Right lobe of liver (tissue), 6 donors: ENCODE measurements at regions not wholly inside any gene's neighbourhood (a gene's known extent, or its start where the extent isn't known, plus 50 kb on each side); places are given as distances from the start of the nearest gene placed in this dataset.

Experiments
- ATAC-seq, 4 donors: fragments of 200-7000 bp; cut with Tn5 transposase; one replicate each; pipeline ENCODE4 v1.9.1; 2020; ENCODE audit warnings: mild to moderate bottlenecking in 4 of 4, moderate library complexity in 4 of 4
- DNase-seq, 3 donors: peaks; one replicate each; pipeline ENCODE4 v3.0.0-alpha.2; 2020
- H3K27ac ChIP-seq, 3 donors: fragments of 200-600 bp; one replicate each; pipeline ENCODE4 v1.8.0; 2022
- H3K27me3 ChIP-seq, 2 donors: fragments of 200-600 bp; one replicate each; pipeline ENCODE4 v1.8.0; 2022
- H3K36me3 ChIP-seq, 4 donors: fragments of 200-600 bp; sonication (generic) in 1 of 4; one replicate each; pipeline versions ENCODE4 v1.5.1 to v1.8.0; 2017 to 2022; ENCODE audit warnings: control low read depth in 1 of 4
- H3K4me1 ChIP-seq, 4 donors: fragments of 200-600 bp; sonication (generic) in 1 of 4; one replicate each; pipeline versions ENCODE4 v1.5.1 to v1.8.0; 2017 to 2022; ENCODE audit warnings: control low read depth in 1 of 4
- H3K4me3 ChIP-seq, 3 donors: fragments of 200-600 bp; one replicate each; pipeline ENCODE4 v1.8.0; 2022
- H3K9me3 ChIP-seq, 4 donors: fragments of 200-600 bp; sonication (generic) in 1 of 4; one replicate each; pipeline versions ENCODE4 v1.5.1 to v1.8.0; 2017 to 2022; ENCODE audit warnings: control low read depth in 1 of 4
- POLR2A ChIP-seq: fragments of 450-650 bp; IDR thresholded peaks from one replicate; pipeline ENCODE4 v1.6.1; 2017; ENCODE audit warnings: antibody characterized with exemption, mild to moderate bottlenecking
- WGBS: methylation state at CpG from one replicate; pipeline ENCODE4 v1.1.6; 2018; ENCODE audit warnings: low coverage, low lambda C conversion rate; ENCODE audit not compliant: insufficient coverage; ENCODE audit errors: missing lambda C conversion rate; 5-methylcytosine and 5-hydroxymethylcytosine counted together
- intact Hi-C, 2 donors: fragments of 100-400 bp; cut with DNase I; formaldehyde crosslinking; loops; one replicate each; pipeline versions ENCODE4 v1.11.2 to v1.14.1; 2022
- TF ChIP-seq, protein P1 (sequence below), 4 donors: fragments of 200-600 bp in 3 of 4; fragments of 450-650 bp in 1 of 4; IDR thresholded peaks; one replicate each; pipeline versions ENCODE4 v1.5.1 to v1.8.0; 2016 to 2022; ENCODE audit warnings: antibody characterized with exemption in 4 of 4, mild to moderate bottlenecking in 2 of 4
- donor health status: DM: no; HTN: yes; CAD: no.
- donor health status: DM: no; HTN: no; CAD: no.
- donor health status: DM: no; HTN: no; CAD: no.
- donor health status: DM: no; HTN: yes; CAD: no.
- donor health status: DM: no; HTN: yes; CAD: no.

DNA sequence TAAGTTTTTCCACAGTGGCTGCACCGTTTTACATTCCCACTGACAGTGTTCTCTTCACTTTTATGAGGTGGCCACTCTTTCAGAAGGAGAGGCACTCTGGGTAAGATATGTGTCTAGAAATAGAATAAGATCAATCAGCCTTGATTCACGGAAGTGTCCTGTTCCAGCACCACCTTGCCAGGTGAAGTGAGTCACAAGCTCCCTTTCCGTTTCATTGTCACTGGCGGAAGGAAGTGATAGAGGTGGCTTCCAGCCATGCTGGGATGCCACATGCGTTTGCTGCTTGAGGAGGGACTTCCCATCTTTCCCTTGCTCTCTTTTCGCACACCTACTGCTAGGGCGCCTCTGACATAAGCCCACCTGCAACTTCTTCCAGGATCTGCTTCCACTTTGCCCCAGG is 217.1 kb downstream of the PIK3R1 start:
- ATAC-seq, result no peak
- TF ChIP-seq POLR2A, result no peak
- TF ChIP-seq, protein P1, sequence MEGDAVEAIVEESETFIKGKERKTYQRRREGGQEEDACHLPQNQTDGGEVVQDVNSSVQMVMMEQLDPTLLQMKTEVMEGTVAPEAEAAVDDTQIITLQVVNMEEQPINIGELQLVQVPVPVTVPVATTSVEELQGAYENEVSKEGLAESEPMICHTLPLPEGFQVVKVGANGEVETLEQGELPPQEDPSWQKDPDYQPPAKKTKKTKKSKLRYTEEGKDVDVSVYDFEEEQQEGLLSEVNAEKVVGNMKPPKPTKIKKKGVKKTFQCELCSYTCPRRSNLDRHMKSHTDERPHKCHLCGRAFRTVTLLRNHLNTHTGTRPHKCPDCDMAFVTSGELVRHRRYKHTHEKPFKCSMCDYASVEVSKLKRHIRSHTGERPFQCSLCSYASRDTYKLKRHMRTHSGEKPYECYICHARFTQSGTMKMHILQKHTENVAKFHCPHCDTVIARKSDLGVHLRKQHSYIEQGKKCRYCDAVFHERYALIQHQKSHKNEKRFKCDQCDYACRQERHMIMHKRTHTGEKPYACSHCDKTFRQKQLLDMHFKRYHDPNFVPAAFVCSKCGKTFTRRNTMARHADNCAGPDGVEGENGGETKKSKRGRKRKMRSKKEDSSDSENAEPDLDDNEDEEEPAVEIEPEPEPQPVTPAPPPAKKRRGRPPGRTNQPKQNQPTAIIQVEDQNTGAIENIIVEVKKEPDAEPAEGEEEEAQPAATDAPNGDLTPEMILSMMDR (IDR thresholded peaks at IDR 0.05), result no peak
- intact Hi-C loops, result no loop called here
- Histone ChIP-seq H3K9me3 (no peaks in the 10 kb centered on the region), H3K27ac (no peak overlapping the region), H3K4me1 (no peaks in the 10 kb centered on the region), H3K4me3 (no peak overlapping the region), H3K27me3 (no peaks in the 10 kb centered on the region), H3K36me3 (no peaks in the 10 kb centered on the region)
- 83% methylated on average over 6 of the region's 7 CpGs for WGBS
- no peak for DNase-seq

DNA sequence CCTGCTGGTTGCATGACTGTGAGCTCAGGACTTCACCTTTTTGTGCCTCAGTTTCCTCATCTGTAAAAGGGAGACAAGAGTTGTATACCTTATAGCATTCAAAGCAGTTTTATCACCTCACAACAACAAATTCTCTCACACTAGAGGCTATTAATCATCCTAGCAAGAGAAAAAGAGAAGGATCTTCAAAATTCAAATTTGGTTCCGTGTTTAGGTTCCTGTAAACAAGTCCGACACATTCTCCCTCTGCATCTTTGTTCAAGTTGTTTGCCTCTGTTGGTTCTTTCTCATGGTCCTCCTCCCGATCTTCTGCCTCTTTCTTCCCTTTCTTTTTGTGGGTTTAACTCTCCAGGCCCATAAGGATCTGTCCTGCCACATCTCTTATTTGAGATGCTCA is 218.0 kb downstream of the PIK3R1 start:
- ATAC-seq (no peak), DNase-seq (no peak)
- H3K4me3 ChIP-seq, result no peak overlapping the region
- 78% methylated on average over 3 of the region's 3 CpGs for WGBS
- H3K36me3 ChIP-seq, result no peaks in the 10 kb centered on the region
- H3K27ac ChIP-seq, result peak overlapping the region in 2 of 3 donors; percentile 50 to 52
- no peak for TF ChIP-seq POLR2A
- TF ChIP-seq, protein P1 (IDR thresholded peaks at IDR 0.05), result no peak
- no peaks in the 10 kb centered on the region for H3K9me3 ChIP-seq
- intact Hi-C loops, result no loop called here
- no peaks in the 10 kb centered on the region for H3K4me1 ChIP-seq
- no peaks in the 10 kb centered on the region for H3K27me3 ChIP-seq

DNA sequence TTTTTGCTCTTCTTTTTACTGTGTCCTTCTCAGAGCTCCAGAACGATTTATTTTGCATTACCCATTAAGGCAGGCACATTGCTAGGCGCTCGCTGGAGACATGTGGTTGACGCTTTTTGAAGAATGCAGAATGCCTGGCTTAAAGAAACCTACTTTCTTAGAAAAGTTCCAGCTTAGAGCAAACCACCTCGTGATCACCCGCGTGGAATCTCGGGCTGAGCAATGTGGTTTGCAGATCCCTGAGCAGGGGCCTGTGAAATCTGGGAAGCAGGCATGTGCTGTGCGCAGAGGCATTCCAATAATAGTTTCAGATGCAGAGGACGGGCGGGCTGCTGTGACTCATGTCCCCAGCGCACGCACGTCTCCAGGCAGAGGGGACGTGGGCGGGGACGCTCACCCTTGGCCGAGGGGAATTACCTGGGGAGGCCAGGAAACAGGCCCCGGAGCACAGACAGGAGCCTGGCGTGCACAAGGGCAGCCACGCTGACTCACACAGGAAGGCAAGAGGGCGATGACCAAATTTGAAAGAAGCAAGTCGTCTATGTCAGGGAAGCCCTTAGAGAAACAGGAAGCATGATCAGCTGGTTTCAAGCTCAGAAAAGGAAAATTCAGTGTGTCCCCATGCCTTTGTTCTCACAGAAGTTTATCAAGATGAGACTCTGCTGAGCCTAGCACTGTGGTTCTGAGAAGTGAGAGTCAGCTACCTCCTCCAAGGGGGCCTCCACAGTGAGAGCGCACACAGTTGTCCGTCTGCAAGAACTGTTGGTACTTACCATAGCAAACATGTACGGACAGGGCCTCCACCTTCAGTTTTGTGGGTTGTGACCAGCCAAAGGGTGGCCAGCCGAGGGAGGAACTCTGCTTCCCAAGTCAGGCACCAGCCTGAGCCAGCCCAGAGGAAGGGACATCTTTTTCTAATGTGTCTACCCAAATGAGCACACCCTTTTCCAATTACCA is 218.6 kb downstream of the PIK3R1 start:
- Histone ChIP-seq H3K9me3 (no peaks in the 10 kb centered on the region), H3K4me1 (no peaks in the 10 kb centered on the region), H3K27me3 (no peaks in the 10 kb centered on the region), H3K36me3 (no peaks in the 10 kb centered on the region), H3K4me3 (no peak overlapping the region), H3K27ac (peak overlapping the region; percentile 39 to 52 (median 50))
- TF ChIP-seq, protein P1 (IDR thresholded peaks at IDR 0.05), result no peak
- no peak for TF ChIP-seq POLR2A
- ATAC-seq, result peak; percentile 86 to 95 (median 91)
- 52% methylated on average over 20 of the region's 27 CpGs for WGBS
- DNase-seq, result peak; percentile 70 to 88 (median 83)
- intact Hi-C loops, result no loop called here

DNA sequence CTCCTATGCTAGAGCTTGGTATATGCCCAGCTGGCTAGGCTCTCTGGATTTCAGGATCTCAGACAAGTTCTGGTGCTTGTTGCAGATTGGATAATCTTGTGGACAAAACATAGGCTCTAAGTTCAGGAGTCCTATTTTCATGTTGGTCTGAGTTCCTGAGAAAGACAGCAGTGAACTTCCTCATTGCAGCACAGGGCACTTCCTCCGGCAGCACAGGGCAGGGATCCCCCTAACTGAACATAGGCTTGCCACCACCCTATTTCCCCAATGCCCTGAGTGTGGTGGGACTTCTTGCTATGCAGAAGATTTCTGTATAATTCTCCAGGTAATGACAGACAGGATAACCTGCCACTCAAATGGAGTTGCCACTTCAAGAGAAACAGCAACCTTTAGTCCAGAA is 220.1 kb downstream of the PIK3R1 start:
- peak in 3 of 4 donors; percentile 10 to 27 (median 24) for ATAC-seq
- H3K27ac ChIP-seq, result peak overlapping the region in 1 of 3 donors; percentile 52
- no peak for DNase-seq
- TF ChIP-seq, protein P1 (IDR thresholded peaks at IDR 0.05), result no peak
- no peak for TF ChIP-seq POLR2A
- no peaks in the 10 kb centered on the region for H3K27me3 ChIP-seq
- H3K4me3 ChIP-seq, result no peak overlapping the region
- WGBS, result 40% methylated on average over 1 of the region's 1 CpG
- H3K4me1 ChIP-seq, result no peaks in the 10 kb centered on the region
- H3K9me3 ChIP-seq, result no peaks in the 10 kb centered on the region
- no peaks in the 10 kb centered on the region for H3K36me3 ChIP-seq
- intact Hi-C loops, result no loop called here
